ENCODE measurements at regions not wholly inside any gene's neighbourhood (a gene's known extent, or its start where the extent isn't known, plus 50 kb on each side); places are given as distances from the start of the nearest gene placed in this dataset.

DNA sequence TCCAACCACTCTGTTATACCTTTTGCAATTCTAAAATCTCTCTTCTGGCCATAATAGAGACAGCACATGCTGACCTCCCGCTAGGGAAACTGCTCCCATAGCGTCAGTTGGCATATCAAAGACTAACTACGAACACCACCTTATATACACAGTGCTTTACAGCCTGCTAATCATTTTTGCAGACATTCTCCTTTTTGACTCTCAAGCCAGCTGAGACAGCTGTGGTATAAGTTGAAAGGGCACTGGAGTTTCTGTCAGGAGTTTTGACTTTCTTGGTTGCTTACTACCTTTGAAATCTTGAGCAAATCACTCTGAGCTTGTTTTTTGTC lies 160.2 kb upstream of the TBCA start:
- TF ChIP-seq EZH2 (IDR thresholded peaks at IDR 0.05; ENCODE audit: low read length), result no peak
- TF ChIP-seq, protein P1, sequence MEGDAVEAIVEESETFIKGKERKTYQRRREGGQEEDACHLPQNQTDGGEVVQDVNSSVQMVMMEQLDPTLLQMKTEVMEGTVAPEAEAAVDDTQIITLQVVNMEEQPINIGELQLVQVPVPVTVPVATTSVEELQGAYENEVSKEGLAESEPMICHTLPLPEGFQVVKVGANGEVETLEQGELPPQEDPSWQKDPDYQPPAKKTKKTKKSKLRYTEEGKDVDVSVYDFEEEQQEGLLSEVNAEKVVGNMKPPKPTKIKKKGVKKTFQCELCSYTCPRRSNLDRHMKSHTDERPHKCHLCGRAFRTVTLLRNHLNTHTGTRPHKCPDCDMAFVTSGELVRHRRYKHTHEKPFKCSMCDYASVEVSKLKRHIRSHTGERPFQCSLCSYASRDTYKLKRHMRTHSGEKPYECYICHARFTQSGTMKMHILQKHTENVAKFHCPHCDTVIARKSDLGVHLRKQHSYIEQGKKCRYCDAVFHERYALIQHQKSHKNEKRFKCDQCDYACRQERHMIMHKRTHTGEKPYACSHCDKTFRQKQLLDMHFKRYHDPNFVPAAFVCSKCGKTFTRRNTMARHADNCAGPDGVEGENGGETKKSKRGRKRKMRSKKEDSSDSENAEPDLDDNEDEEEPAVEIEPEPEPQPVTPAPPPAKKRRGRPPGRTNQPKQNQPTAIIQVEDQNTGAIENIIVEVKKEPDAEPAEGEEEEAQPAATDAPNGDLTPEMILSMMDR (optimal IDR thresholded peaks at IDR 0.05 in 1 of 3, IDR thresholded peaks at IDR 0.05 in 1 of 3, conservative IDR thresholded peaks at IDR 0.05 in 1 of 3; ENCODE audit: extremely low read depth in 1 of 3, insufficient read depth in 2 of 3, low read length in 3 of 3), result no peak
- no peaks in the 10 kb centered on the region for H3K4me1 ChIP-seq (ENCODE audit: control insufficient read depth, extremely low read depth, insufficient read depth, low read length)
- no peaks in the 10 kb centered on the region for H3K9me1 ChIP-seq (ENCODE audit: control insufficient read depth, extremely low read depth, insufficient read depth, low read length)
- no peak for FAIRE-seq
- no peak for DNase-seq (ENCODE audit: low read depth, low spot score)
- H3K9me3 ChIP-seq (ENCODE audit: control insufficient read depth, low read depth, low read length), result no peaks in the 10 kb centered on the region
- dilution Hi-C loops (cut with MboI; ENCODE audit: extremely low pct_ligation_motif_present, low sequenced_read_pairs), result no loop called here
- no peak overlapping the region for H3K9ac ChIP-seq (ENCODE audit: control insufficient read depth, extremely low read depth, insufficient read depth, low read length)
- H3K27me3 ChIP-seq (ENCODE audit: control insufficient read depth, extremely low read depth, insufficient read depth, low read length), result peaks cover 23% of the 10 kb centered on the region
- H3K4me2 ChIP-seq (ENCODE audit: control insufficient read depth, extremely low read depth, insufficient read depth, low read depth, low read length), result no peak overlapping the region
- H2AFZ ChIP-seq (ENCODE audit: control insufficient read depth, low read length), result no peak overlapping the region
- H3K36me3 ChIP-seq (ENCODE audit: control insufficient read depth in 2 of 2, extremely low read depth in 1 of 2, insufficient read depth in 2 of 2, low read length in 2 of 2), result no peaks in the 10 kb centered on the region
- no peaks in the 10 kb centered on the region for H4K20me1 ChIP-seq (ENCODE audit: control insufficient read depth, extremely low read depth, insufficient read depth, low read length)
- H3K79me2 ChIP-seq (ENCODE audit: control insufficient read depth, insufficient read depth, low read length), result no peaks in the 10 kb centered on the region
- no peak overlapping the region for H3K27ac ChIP-seq (ENCODE audit: control insufficient read depth, insufficient read depth, low read length)
- H3K4me3 ChIP-seq (ENCODE audit: control insufficient read depth in 2 of 3, extremely low read depth in 1 of 3, insufficient read depth in 2 of 3, low read depth in 1 of 3, low read length in 3 of 3), result no peak overlapping the region

DNA sequence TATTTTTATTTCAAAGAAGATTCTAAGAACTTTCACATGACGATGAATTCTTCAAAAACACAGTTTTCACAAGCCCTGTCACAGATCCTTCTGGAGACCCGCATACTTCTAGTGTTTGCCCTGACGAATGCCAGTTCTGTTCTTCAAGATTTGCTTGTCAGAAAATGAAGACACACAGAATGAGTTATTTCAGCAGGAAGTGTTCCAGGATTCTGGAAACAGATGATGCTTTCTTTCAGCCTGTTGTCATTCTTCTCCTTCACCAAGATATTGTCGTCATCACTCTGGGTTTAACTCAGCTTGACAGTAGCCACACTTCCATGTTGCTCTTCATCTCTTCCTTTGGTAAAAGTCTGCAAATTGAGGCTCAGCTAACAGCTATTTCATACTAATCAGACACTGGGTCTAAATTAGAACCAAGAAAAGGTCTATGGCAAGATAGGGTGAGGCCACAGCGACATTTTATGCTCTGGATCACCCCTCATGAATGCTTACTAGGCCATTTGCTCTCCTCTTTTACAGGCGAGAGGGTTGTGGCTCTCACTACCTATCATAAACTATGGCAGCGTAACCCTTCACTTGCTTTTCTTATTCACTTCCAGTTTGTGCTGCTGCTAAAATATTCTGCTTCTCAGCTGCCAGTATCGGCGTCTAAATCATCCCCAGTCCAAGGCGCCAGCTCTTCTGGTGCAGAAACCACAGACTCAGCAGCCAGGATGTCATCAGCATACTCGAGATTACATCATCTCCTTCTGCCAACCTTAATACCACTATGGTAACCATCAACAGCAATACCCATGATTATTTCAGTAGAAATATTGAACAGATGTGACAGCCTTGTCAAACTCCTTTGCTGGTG lies 159.6 kb upstream of the TBCA start:
- Histone ChIP-seq H4K20me1 (ENCODE audit: control insufficient read depth, extremely low read depth, insufficient read depth, low read length) (no peaks in the 10 kb centered on the region), H2AFZ (ENCODE audit: control insufficient read depth, low read length) (no peak overlapping the region), H3K27ac (ENCODE audit: control insufficient read depth, insufficient read depth, low read length) (no peak overlapping the region), H3K27me3 (ENCODE audit: control insufficient read depth, extremely low read depth, insufficient read depth, low read length) (peaks cover 19% of the 10 kb centered on the region), H3K9me1 (ENCODE audit: control insufficient read depth, extremely low read depth, insufficient read depth, low read length) (no peaks in the 10 kb centered on the region), H3K4me1 (ENCODE audit: control insufficient read depth, extremely low read depth, insufficient read depth, low read length) (no peaks in the 10 kb centered on the region), H3K9me3 (ENCODE audit: control insufficient read depth, low read depth, low read length) (no peaks in the 10 kb centered on the region), H3K4me2 (ENCODE audit: control insufficient read depth, extremely low read depth, insufficient read depth, low read depth, low read length) (no peak overlapping the region), H3K4me3 (ENCODE audit: control insufficient read depth in 2 of 3, extremely low read depth in 1 of 3, insufficient read depth in 2 of 3, low read depth in 1 of 3, low read length in 3 of 3) (no peak overlapping the region), H3K79me2 (ENCODE audit: control insufficient read depth, insufficient read depth, low read length) (no peaks in the 10 kb centered on the region), H3K36me3 (ENCODE audit: control insufficient read depth in 2 of 2, extremely low read depth in 1 of 2, insufficient read depth in 2 of 2, low read length in 2 of 2) (no peaks in the 10 kb centered on the region), H3K9ac (ENCODE audit: control insufficient read depth, extremely low read depth, insufficient read depth, low read length) (no peak overlapping the region)
- DNase-seq (ENCODE audit: low read depth, low spot score), result no peak
- dilution Hi-C loops (cut with MboI; ENCODE audit: extremely low pct_ligation_motif_present, low sequenced_read_pairs), result no loop called here
- TF ChIP-seq EZH2 (IDR thresholded peaks at IDR 0.05; ENCODE audit: low read length), result no peak
- TF ChIP-seq, protein P1 (optimal IDR thresholded peaks at IDR 0.05 in 1 of 3, IDR thresholded peaks at IDR 0.05 in 1 of 3, conservative IDR thresholded peaks at IDR 0.05 in 1 of 3; ENCODE audit: extremely low read depth in 1 of 3, insufficient read depth in 2 of 3, low read length in 3 of 3), result no peak
- no peak for FAIRE-seq

Measured in keratinocyte (primary cell).